PC-9 (cell line): ENCODE measurements at regions not wholly inside any gene's neighbourhood (a gene's known extent, or its start where the extent isn't known, plus 50 kb on each side); places are given as distances from the start of the nearest gene placed in this dataset.

Experiments
- BruUV-seq: library from RNA; stranded (reverse); fragments of 400-500 nt; replicated peaks from 2 replicates; lab custom pipeline; 2021; lab: Mats Ljungman, UMichigan
- CTCF ChIA-PET: fragments of 300-600 bp; sonication (Branson Sonifier 250); formaldehyde crosslinking; loops from one replicate; lab custom pipeline; 2022; ENCODE audit warnings: antibody characterized with exemption; lab: Charles Lee
- POLR2A ChIA-PET: fragments of 300-600 bp; sonication (Branson Sonifier 250); formaldehyde crosslinking; loops from one replicate; lab custom pipeline; 2022; ENCODE audit warnings: antibody characterized with exemption; ENCODE audit not compliant: unreplicated experiment; lab: Charles Lee
- DNase-seq, 2 experiments: peaks; one replicate each; pipeline versions ENCODE4 v3.0.0 to v3.0.0-alpha.2; 2015 to 2022; ENCODE audit warnings: mixed read lengths in 1 of 2
- H2AFZ ChIP-seq: fragments of 200-600 bp; sonication (generic); 2 replicates; pipeline ENCODE4 v1.8.1; 2017; ENCODE audit warnings: antibody characterized with exemption
- H3F3A ChIP-seq: fragments of 200-600 bp; sonication (generic); 2 replicates; pipeline ENCODE4 v1.8.1; 2017; ENCODE audit warnings: antibody characterized with exemption, mild to moderate bottlenecking, low read depth; ENCODE audit not compliant: insufficient read depth
- H3K27ac ChIP-seq: fragments of 200-600 bp; sonication (generic); 2 replicates; pipeline ENCODE4 v1.6.1; 2016; ENCODE audit warnings: mixed run types
- H3K27me3 ChIP-seq: fragments of 200-600 bp; sonication (generic); 2 replicates; pipeline ENCODE4 v1.6.1; 2016; ENCODE audit warnings: low read depth, mixed run types; ENCODE audit not compliant: insufficient read depth
- H3K36me3 ChIP-seq: fragments of 200-600 bp; sonication (generic); 2 replicates; pipeline ENCODE4 v1.6.1; 2016; ENCODE audit warnings: low read depth, mixed run types
- H3K4me1 ChIP-seq: fragments of 200-600 bp; sonication (generic); replicated peaks from 2 replicates; pipeline ENCODE4 v1.6.1; 2016; ENCODE audit warnings: mixed run types; ENCODE audit not compliant: insufficient read depth
- H3K4me2 ChIP-seq: fragments of 200-600 bp; sonication (generic); 2 replicates; pipeline ENCODE4 v1.6.1; 2017; ENCODE audit warnings: mixed run types
- H3K4me3 ChIP-seq: fragments of 200-600 bp; sonication (generic); 2 replicates; pipeline ENCODE4 v1.6.1; 2016; ENCODE audit warnings: mixed run types
- H3K79me2 ChIP-seq: fragments of 200-600 bp; sonication (generic); 2 replicates; pipeline ENCODE4 v1.6.1; 2017; ENCODE audit warnings: low read depth, mixed run types
- H3K9me2 ChIP-seq: fragments of 200-600 bp; sonication (generic); 2 replicates; pipeline ENCODE4 v1.8.1; 2017; ENCODE audit warnings: mild to moderate bottlenecking; ENCODE audit not compliant: insufficient read depth
- H3K9me3 ChIP-seq: fragments of 200-600 bp; sonication (generic); 2 replicates; pipeline ENCODE4 v1.8.1; 2016; ENCODE audit warnings: low read depth; ENCODE audit not compliant: insufficient read depth
- H4K20me1 ChIP-seq: fragments of 200-600 bp; sonication (generic); 2 replicates; pipeline ENCODE4 v1.8.1; 2017; ENCODE audit not compliant: insufficient read depth
- EZH2 ChIP-seq: fragments of 200-600 bp; sonication (generic); IDR thresholded peaks from 2 replicates; pipeline ENCODE4 v1.8.0; 2017; ENCODE audit warnings: antibody characterized with exemption, low read depth
- intact Hi-C: fragments of 100-400 bp; cut with micrococcal nuclease; formaldehyde crosslinking; loops from one replicate; pipeline ENCODE4 v1.10.0; 2022; ENCODE audit not compliant: unreplicated experiment
- TF ChIP-seq, protein P1 (sequence below): fragments of 200-600 bp; sonication (generic); conservative IDR thresholded peaks from 2 replicates; pipeline ENCODE4 v1.6.1; 2017; ENCODE audit warnings: mixed run types, antibody characterized with exemption, mild to moderate bottlenecking, moderate library complexity

DNA sequence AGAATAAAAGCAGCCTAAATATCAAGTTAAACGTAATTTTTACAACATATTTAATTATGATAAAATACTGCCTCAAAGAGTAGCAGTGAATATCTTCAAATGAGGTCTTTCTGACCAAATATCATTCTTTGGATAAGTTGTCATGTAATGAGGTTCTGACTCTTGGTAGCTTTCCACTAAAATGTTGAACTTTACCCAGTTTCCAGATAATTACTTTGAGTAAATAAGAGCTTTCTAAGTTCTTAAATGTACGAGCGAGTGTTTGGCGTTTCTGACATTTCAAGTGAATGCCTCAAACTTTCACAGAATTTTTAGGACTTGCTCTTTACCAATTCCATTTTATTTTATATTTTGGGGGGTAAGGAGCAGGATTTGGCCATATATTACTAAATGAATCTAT, 1515.2 kb downstream of the FAM181B start:
- Histone ChIP-seq H3F3A (no peaks in the 10 kb centered on the region), H4K20me1 (no peaks in the 10 kb centered on the region), H3K79me2 (no peaks in the 10 kb centered on the region), H3K4me3 (no peak overlapping the region), H3K27me3 (no peaks in the 10 kb centered on the region), H2AFZ (no peak overlapping the region), H3K36me3 (no peaks in the 10 kb centered on the region), H3K4me1 (no peaks in the 10 kb centered on the region), H3K9me2 (no peaks in the 10 kb centered on the region), H3K9me3 (no peaks in the 10 kb centered on the region), H3K27ac (no peak overlapping the region), H3K4me2 (no peak overlapping the region)
- ChIA-PET POLR2A (no interaction called here), CTCF (no interaction called here)
- BruUV-seq = no TSS peak
- DNase-seq = no peak
- TF ChIP-seq, protein P1, sequence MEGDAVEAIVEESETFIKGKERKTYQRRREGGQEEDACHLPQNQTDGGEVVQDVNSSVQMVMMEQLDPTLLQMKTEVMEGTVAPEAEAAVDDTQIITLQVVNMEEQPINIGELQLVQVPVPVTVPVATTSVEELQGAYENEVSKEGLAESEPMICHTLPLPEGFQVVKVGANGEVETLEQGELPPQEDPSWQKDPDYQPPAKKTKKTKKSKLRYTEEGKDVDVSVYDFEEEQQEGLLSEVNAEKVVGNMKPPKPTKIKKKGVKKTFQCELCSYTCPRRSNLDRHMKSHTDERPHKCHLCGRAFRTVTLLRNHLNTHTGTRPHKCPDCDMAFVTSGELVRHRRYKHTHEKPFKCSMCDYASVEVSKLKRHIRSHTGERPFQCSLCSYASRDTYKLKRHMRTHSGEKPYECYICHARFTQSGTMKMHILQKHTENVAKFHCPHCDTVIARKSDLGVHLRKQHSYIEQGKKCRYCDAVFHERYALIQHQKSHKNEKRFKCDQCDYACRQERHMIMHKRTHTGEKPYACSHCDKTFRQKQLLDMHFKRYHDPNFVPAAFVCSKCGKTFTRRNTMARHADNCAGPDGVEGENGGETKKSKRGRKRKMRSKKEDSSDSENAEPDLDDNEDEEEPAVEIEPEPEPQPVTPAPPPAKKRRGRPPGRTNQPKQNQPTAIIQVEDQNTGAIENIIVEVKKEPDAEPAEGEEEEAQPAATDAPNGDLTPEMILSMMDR = no peak
- no peak for TF ChIP-seq EZH2
- intact Hi-C loops = no loop called here

DNA sequence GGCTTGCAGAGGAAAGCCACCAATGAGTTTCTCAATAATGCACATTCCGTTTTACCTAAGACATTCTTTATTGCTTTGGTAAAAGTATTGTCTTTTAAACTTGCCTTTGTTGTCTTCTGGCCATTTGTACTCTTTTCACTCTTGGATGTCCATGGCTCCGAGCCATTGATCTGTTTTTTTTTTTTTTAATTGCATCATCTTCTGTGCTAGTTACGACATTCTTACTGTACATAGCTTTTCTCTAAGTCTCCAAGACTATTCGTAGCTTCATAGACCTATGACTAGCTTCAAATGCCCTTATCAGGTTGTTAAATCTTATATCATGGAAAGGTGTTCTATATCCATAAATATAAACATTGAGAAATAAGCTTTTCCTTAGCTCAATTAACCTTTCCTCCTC, 1522.6 kb downstream of the FAM181B start:
- Histone ChIP-seq H3K4me3 (no peak overlapping the region), H3K79me2 (no peaks in the 10 kb centered on the region), H2AFZ (no peak overlapping the region), H3K4me2 (no peak overlapping the region), H3K9me2 (no peaks in the 10 kb centered on the region; the same call in 1 of the 2 replicates), H3F3A (no peaks in the 10 kb centered on the region), H4K20me1 (0 out of 2 replicates have a peak, but pooled peaks cover 4% of the 10 kb centered on the region), H3K36me3 (no peaks in the 10 kb centered on the region), H3K27me3 (no peaks in the 10 kb centered on the region), H3K9me3 (no peaks in the 10 kb centered on the region), H3K4me1 (no peaks in the 10 kb centered on the region), H3K27ac (no peak overlapping the region)
- ChIA-PET CTCF (no interaction called here), POLR2A (no interaction called here)
- TF ChIP-seq, protein P1 = no peak
- TF ChIP-seq EZH2 = no peak
- intact Hi-C loops = no loop called here
- DNase-seq = no peak
- BruUV-seq = no TSS peak

DNA sequence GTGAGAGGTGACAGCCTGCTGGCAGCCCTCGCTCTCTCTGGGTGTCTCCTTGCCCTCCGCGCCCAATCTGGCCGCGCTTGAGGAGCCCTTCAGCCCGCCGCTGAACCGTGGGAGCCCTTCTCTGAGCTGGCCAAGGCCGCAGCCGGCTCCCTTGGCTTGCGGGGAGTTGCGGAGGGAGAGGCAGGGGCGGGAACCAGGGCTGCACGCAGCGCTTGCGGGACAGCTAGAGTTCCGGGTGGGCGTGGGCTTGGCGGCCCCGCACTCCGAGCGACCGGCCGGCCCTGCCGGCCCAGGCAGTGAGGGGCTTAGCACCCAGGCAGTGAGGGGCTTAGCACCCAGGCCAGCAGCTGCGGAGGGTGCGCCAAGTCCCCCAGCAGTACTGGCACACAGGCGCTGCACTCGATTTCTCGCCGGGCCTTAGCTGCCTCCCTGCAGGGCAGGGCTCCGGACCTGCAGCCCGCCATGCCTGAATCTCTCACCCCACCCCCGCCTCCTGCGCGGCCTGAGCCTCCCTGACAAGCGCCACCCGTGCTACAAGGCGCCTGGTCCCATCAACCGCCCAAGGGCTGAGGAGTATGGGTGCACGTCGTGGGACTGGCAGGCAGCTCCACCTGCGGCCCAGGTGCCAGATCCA, 1526.1 kb downstream of the FAM181B start:
- no peaks in the 10 kb centered on the region for H3F3A ChIP-seq
- CTCF ChIA-PET = no interaction called here

More for the DNA sequence above, 1526.1 kb downstream of the FAM181B start:
- Histone ChIP-seq H3K9me2 (no peaks in the 10 kb centered on the region; the same call in 1 of the 2 replicates), H3K9me3 (no peaks in the 10 kb centered on the region), H3K36me3 (no peaks in the 10 kb centered on the region), H3K79me2 (no peaks in the 10 kb centered on the region), H3K27me3 (no peaks in the 10 kb centered on the region), H4K20me1 (0 out of 2 replicates have a peak, but pooled peaks cover 4% of the 10 kb centered on the region), H3K4me1 (no peaks in the 10 kb centered on the region), H3K4me2 (no peak overlapping the region), H3K4me3 (no peak overlapping the region), H3K27ac (no peak overlapping the region), H2AFZ (no peak overlapping the region)
- intact Hi-C loops = no loop called here
- no peak for TF ChIP-seq EZH2
- TF ChIP-seq, protein P1 = no peak
- BruUV-seq = no TSS peak
- DNase-seq = no peak
- POLR2A ChIA-PET = no interaction called here
